Nephron (organoid): ENCODE measurements at regions not wholly inside any gene's neighbourhood (a gene's known extent, or its start where the extent isn't known, plus 50 kb on each side); places are given as distances from the start of the nearest gene placed in this dataset.

ENCODE experiments used
- H3K27ac Mint-ChIP-seq, 3 experiments: 2 replicates each; pipeline ENCODE4 v1.8.0; 2020; ENCODE audit warnings: mixed read lengths in 3 of 3, mild to moderate bottlenecking in 2 of 3, moderate library complexity in 1 of 3
- H3K27me3 Mint-ChIP-seq: 2 replicates; pipeline ENCODE4 v1.8.0; 2021; ENCODE audit warnings: low read depth, mild to moderate bottlenecking, moderate library complexity, mixed read lengths
- H3K36me3 Mint-ChIP-seq: 2 replicates; pipeline ENCODE4 v1.8.0; 2020; ENCODE audit warnings: low read depth, mixed read lengths
- H3K4me1 Mint-ChIP-seq: 2 replicates; pipeline ENCODE4 v1.8.0; 2020; ENCODE audit warnings: mixed read lengths
- H3K4me3 Mint-ChIP-seq, 3 experiments: 2 replicates each; pipeline ENCODE4 v1.8.0; 2020; ENCODE audit warnings: mild to moderate bottlenecking in 3 of 3, mixed read lengths in 3 of 3, moderate library complexity in 2 of 3
- H3K9me3 Mint-ChIP-seq: 2 replicates; pipeline ENCODE4 v1.8.0; 2020; ENCODE audit warnings: mixed read lengths
- CTCF ChIP-seq, 3 experiments: fragments of 200-600 bp; sonication (generic); IDR thresholded peaks; one replicate each; pipeline ENCODE4 v1.5.0; 2021; ENCODE audit warnings: antibody characterized with exemption in 3 of 3; ENCODE audit not compliant: unreplicated experiment in 3 of 3

GRCh38 chr13:60261432-60262351 lies 98.0 kb upstream of the DIAPH3 start:
- peaks cover 5% of the 10 kb centered on the region for H3K9me3 Mint-ChIP-seq
- no peaks in the 10 kb centered on the region for H3K36me3 Mint-ChIP-seq
- TF ChIP-seq CTCF (IDR thresholded peaks at IDR 0.05; ENCODE audit: unreplicated experiment in 3 of 3), result no peak
- H3K27ac Mint-ChIP-seq, result no peak overlapping the region
- H3K27me3 Mint-ChIP-seq, result no peaks in the 10 kb centered on the region
- H3K4me3 Mint-ChIP-seq, result no peak overlapping the region
- no peaks in the 10 kb centered on the region for H3K4me1 Mint-ChIP-seq

GRCh38 chr13:60265566-60265965 lies 101.8 kb upstream of the DIAPH3 start:
- Mint-ChIP-seq H3K36me3 (no peaks in the 10 kb centered on the region), H3K27me3 (no peaks in the 10 kb centered on the region), H3K27ac (no peak overlapping the region), H3K4me3 (no peak overlapping the region), H3K4me1 (no peaks in the 10 kb centered on the region), H3K9me3 (no peaks in the 10 kb centered on the region)
- no peak for TF ChIP-seq CTCF (IDR thresholded peaks at IDR 0.05; ENCODE audit: unreplicated experiment in 3 of 3)

- no peaks in the 10 kb centered on the region for H3K36me3 Mint-ChIP-seq
- H3K27me3 Mint-ChIP-seq, result peaks cover 5% of the 10 kb centered on the region
- no peaks in the 10 kb centered on the region for H3K9me3 Mint-ChIP-seq
- TF ChIP-seq CTCF (IDR thresholded peaks at IDR 0.05; ENCODE audit: unreplicated experiment in 3 of 3), result no peak
- H3K4me3 Mint-ChIP-seq, result no peak overlapping the region
- no peaks in the 10 kb centered on the region for H3K4me1 Mint-ChIP-seq
- H3K27ac Mint-ChIP-seq, result no peak overlapping the region
Observed at GRCh38 chr13:60267498-60268202, 103.9 kb upstream of the DIAPH3 start.

GRCh38 chr13:60268203-60268555 lies 104.5 kb upstream of the DIAPH3 start:
- H3K4me1 Mint-ChIP-seq, result no peaks in the 10 kb centered on the region
- H3K27ac Mint-ChIP-seq, result no peak overlapping the region
- TF ChIP-seq CTCF (IDR thresholded peaks at IDR 0.05; ENCODE audit: unreplicated experiment in 3 of 3), result no peak
- H3K9me3 Mint-ChIP-seq, result no peaks in the 10 kb centered on the region
- H3K27me3 Mint-ChIP-seq, result peaks cover 5% of the 10 kb centered on the region
- no peak overlapping the region for H3K4me3 Mint-ChIP-seq
- no peaks in the 10 kb centered on the region for H3K36me3 Mint-ChIP-seq

GRCh38 chr13:60273971-60274527 lies 110.3 kb upstream of the DIAPH3 start:
- Mint-ChIP-seq H3K4me1 (no peaks in the 10 kb centered on the region), H3K9me3 (no peaks in the 10 kb centered on the region), H3K27ac (no peak overlapping the region), H3K27me3 (peaks cover 5% of the 10 kb centered on the region), H3K4me3 (no peak overlapping the region), H3K36me3 (no peaks in the 10 kb centered on the region)
- TF ChIP-seq CTCF (IDR thresholded peaks at IDR 0.05; ENCODE audit: unreplicated experiment in 3 of 3), result no peak
